Hepatocyte (in vitro differentiated cells): ENCODE measurements at regions not wholly inside any gene's neighbourhood (a gene's known extent, or its start where the extent isn't known, plus 50 kb on each side); places are given as distances from the start of the nearest gene placed in this dataset.

Source experiments
- EZH2 ChIP-seq: fragments of 200-600 bp; sonication (generic); IDR thresholded peaks from 2 replicates; pipeline ENCODE4 v1.6.1; 2016; ENCODE audit warnings: antibody characterized with exemption, mild to moderate bottlenecking, borderline replicate concordance
- EZH2phosphoT487 ChIP-seq: fragments of 200-600 bp; sonication (generic); IDR thresholded peaks from one replicate; pipeline ENCODE4 v1.6.1; 2018; ENCODE audit warnings: antibody characterized with exemption, mild to moderate bottlenecking, low read depth, moderate library complexity; ENCODE audit not compliant: unreplicated experiment, severe bottlenecking
- TF ChIP-seq, protein P1 (sequence below): fragments of 200-600 bp; sonication (generic); IDR thresholded peaks from 2 replicates; pipeline ENCODE4 v1.5.1; 2016; ENCODE audit warnings: antibody characterized with exemption, mild to moderate bottlenecking; ENCODE audit not compliant: poor library complexity

GRCh38 chr1:227447531-227447990 is 115.8 kb upstream of the ZNF678 start:
- no peak for TF ChIP-seq EZH2
- TF ChIP-seq, protein P1, sequence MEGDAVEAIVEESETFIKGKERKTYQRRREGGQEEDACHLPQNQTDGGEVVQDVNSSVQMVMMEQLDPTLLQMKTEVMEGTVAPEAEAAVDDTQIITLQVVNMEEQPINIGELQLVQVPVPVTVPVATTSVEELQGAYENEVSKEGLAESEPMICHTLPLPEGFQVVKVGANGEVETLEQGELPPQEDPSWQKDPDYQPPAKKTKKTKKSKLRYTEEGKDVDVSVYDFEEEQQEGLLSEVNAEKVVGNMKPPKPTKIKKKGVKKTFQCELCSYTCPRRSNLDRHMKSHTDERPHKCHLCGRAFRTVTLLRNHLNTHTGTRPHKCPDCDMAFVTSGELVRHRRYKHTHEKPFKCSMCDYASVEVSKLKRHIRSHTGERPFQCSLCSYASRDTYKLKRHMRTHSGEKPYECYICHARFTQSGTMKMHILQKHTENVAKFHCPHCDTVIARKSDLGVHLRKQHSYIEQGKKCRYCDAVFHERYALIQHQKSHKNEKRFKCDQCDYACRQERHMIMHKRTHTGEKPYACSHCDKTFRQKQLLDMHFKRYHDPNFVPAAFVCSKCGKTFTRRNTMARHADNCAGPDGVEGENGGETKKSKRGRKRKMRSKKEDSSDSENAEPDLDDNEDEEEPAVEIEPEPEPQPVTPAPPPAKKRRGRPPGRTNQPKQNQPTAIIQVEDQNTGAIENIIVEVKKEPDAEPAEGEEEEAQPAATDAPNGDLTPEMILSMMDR = peak; percentile 30
- TF ChIP-seq EZH2phosphoT487 = no peak
